IPS DF 19.7 (cell line): ENCODE measurements at regions not wholly inside any gene's neighbourhood (a gene's known extent, or its start where the extent isn't known, plus 50 kb on each side); places are given as distances from the start of the nearest gene placed in this dataset.

Source experiments
- DNase-seq: peaks from one replicate; pipeline ENCODE4 v3.0.0-alpha.2; 2013; ENCODE audit warnings: low read depth, low spot score

DNA sequence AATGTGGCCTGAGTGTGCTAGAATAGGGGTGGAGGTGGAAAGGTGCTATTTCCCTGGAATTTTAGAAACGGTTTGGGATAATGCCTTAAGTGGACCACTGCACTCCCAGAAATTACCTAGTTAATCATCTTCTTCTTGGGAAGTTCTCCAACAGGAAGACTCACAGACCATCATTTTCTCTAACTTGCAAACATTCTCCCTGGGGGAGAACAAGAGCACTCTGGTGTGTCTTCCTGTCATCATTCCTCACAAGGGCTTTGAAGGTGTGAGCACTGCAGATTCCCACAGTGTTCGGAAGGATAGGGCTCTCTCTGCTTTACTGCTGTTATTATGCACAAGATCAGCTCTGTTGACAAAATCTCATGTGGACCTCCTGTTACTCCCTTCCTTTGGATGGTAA is 54.9 kb upstream of the TSPAN2 start:
- no peak for DNase-seq

DNA sequence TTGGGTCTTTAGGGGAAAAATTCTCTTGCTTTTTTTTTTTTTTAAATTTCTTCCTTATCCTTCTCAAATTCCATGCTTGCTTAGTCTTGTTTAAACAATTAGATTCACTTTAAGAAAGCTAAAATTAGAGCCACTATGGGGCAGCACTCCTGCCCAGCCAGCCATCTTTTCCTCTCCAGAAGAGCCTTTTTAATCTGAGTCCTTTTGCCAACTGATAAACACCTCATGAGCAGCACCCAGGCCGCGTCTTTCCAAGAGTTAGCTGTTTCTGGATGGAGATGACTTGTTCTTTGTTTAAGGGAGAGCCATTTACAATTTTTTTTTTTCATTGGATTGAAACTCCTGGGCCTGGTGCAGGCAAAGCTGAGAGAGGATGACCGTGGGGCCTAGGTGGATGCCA is 53.3 kb upstream of the TSPAN2 start:
- no peak for DNase-seq

DNA sequence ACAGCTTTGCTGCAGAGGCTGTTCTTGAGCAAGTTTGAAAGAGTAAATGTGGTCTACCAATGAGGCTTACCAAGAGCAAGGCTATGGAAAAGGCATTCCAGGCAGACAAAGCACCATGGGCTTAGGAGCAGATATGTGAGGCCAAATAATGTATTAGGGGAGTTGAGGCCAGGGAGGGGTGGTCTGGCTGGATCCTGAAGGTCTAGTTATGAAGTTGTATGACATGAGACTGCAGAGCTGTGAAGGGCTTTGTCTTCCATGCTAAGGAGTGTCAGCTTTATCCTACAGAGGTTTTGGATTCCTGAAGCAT is 51.8 kb upstream of the TSPAN2 start:
- DNase-seq, result no peak

DNA sequence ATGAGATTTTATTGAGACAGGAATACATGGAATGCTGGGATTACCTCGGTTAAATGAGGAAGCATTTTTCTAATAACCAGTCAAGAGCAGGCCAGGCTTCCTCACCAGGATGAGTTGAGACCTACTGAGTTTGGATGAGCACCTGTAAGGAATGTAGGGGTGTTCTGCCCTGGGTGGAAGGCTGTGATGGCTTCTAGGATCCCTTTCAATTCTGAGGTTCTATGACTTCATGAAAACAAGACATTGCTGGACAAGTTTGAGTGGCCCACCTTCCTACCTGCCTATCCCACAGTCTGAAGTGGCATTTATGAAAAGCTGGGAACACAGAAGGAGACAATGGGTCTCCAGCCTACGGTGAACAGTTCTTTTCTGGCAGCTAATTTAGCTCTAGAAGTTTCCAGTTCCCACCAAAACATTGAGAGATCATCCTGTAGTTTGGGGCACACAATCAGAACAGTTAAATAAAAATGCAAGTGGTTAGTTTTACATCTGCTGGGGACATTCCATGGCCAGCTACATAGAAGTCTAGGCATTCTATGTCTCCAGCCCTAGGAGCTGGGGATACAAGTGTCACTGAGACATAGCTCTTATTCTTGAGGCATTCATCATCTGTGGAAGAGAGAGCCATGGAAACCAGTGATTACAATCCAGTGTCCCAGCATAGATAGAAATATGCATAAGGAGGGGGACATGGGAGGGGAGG is 51.3 kb upstream of the TSPAN2 start:
- no peak for DNase-seq

DNA sequence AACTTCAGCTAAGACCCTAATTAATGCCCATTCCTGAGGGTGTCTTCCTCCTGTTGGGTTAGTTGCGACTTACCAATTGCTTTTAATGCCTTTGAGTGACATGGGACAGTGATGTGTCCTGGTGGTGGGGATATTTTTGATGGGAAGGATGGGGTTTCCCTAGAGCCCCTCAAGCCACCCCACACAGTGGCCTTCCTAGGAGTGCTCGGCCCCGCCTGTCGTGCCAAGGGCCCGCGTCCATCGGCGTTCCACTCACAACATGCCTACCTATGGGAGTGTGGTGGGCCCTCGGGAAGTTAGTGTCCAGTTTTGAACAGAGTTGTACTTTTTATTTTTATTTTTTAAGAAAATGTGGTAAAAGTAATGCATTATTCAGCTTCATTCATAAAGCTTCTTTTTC is 50.1 kb upstream of the TSPAN2 start:
- DNase-seq, result no peak
